ENCODE measurements at regions not wholly inside any gene's neighbourhood (a gene's known extent, or its start where the extent isn't known, plus 50 kb on each side); places are given as distances from the start of the nearest gene placed in this dataset.

DNA sequence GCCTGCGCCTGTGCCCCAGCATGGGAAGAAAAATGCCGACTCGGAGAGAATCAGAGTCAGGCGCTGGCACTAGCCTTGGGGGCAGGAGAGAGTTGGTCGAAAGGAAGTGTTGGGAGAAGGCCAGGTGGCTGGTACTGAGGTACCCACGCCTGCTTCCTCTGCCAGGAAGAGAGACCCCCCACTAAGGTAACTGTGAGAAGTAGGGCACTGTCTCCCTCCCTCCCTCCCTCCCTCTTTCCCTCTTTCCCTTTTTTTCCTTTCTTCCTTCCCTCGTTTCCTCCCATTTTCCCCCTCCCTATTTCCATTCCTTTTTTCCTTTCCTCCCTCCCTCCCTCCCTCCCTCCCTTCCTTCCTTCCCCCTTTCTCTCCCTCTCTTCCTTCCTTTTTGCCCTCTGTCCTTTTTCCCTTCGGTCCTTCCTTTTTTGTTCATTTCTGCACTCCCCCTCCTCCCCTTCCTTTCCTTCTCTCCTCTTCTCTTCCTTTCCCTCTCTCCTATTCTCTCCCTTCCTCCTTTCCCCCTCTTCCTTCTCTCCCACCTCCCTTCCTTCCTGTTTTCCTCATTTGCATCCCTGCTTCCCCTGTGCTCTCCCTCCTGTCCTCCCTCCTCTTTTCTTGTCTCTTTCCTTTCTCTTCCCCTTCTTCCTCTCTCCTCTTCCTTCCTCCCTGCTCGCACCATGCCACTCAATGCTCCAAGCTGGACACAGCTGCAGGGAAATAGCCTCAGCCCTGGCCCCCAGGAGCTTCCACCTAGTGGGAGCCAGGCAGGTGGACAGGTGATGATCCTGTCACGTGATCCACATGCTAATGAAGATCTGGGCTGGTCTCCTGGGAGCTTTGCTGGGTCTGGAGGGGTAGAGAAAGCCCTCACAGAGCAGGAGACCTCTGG is 148.0 kb downstream of the DHX35 start:
- peak; percentile 46 for DNase-seq

DNA sequence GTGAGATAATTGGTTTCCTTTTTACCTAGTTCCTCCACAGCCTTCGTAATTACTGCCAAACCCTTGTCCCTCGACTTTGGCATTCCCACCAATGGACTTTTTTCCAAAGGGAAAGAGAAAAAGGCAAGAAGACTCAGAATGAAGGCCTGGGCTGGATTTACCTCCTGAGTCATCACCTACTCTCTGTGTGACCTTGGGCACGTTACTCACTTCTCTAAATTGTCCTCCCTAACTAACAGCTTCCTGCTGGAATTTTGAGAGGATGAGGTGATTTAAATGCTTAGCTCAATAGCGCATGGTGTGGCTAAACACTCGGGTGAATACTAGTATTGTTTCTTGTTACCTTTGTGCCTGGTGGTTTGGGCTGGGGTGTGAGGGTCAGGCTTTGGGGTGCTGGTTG is 146.6 kb downstream of the DHX35 start:
- no peak for DNase-seq

DNA sequence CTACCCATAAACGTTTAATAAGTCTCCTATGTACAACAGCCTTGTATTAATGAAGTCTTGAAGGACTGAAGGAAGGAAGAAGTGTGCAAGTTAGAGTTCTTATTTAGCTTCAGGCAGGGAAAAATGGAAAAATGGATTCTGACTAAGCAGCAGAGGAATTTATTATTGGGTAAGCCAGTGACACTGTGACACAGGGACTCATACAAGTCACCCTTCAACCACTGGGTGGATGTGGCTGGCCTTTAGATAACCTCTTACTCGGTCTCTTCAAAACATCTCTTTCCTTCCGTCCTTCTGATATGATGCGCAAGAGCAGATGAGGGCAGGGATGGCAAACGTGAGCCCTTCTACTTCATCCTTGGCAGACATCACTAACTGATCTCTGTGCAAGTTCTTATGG is 145.6 kb downstream of the DHX35 start:
- DNase-seq = no peak

GRCh38 chr20:39106791-39107190 is 144.6 kb downstream of the DHX35 start:
- DNase-seq = no peak

DNA sequence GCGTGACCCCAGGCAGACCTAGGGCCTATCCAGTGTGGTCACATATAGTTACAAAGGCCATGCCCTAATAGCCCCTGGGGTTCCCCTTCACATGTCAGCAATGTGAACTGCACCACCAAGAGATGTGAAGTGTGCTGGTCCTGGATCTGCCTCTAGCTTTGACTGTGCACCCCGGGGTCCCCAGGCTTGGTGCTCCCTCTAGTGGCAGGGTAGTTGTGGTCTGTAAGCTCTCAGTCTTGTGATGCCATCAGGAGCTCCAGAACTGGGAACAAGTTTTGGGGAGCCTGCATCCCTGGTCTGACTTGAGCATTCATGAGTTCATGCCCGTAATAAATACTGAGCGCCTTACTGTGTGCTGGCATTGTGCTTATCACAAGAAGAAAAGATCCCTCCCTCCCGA is 143.4 kb downstream of the DHX35 start:
- DNase-seq = no peak

DNA sequence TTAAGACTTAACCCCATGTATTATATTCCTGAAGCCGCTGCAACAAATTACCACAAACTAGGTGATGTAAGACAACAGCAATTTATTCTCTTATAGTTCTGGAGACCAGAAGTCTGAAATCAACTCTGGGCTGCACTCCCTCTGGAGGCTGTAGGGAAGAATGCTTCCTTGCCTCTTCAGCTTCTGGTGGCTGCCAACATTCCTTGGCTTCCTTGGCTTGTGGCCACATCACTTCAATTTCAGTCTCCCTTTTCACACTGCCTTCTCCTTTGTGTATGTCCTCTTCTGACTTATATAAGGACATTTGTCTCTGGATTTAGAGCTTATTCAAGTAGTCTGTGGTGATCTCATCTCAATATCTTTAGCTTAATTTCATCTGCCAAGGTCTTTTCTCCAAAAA is 141.6 kb downstream of the DHX35 start:
- DNase-seq = no peak

DNA sequence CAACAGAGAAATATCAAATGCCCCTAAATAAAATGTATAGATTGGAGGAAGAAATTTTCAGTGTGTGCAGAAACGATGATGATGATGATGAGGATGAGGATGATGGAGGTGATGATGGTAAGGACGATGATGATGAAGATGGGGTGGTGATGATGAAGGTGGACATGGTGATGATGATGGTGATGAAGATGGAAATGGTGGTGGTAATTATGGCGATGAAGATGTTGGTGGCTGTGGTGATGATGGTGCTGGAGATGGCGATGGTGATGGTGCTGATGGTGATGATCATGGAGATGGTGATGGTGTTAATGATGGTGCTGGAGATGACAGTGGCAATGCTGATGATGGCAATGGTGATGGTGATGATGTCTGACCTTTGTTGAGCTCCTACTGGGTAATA is 141.2 kb downstream of the DHX35 start:
- DNase-seq = no peak

GRCh38 chr20:39101895-39102294 is 139.8 kb downstream of the DHX35 start:
- DNase-seq = no peak

GRCh38 chr20:39100691-39101090 is 138.5 kb downstream of the DHX35 start:
- DNase-seq = no peak

DNA sequence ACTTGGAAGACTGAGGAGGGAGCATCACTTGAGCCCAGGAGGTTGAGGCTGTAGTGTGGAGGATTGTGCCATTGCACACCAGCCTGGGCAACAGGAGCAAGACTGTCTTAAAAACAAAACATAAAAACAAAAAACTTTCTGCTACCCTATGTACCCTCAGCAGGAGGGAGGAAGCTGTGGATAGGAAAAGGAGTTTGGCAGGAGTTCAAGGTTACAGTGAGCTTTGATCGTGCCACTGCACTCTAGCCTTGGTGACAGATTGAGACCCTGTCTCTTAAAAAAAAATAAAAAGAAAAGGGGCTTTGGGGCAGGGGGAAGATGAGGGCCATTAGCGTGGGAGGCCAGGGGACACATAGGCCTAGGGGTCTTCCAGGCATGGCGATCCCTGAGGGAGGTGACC is 135.7 kb downstream of the DHX35 start:
- DNase-seq = no peak

- DNase-seq = no peak
These were observed 133.7 kb downstream of the DHX35 start for GRCh38 chr20:39095870-39096269.

DNA sequence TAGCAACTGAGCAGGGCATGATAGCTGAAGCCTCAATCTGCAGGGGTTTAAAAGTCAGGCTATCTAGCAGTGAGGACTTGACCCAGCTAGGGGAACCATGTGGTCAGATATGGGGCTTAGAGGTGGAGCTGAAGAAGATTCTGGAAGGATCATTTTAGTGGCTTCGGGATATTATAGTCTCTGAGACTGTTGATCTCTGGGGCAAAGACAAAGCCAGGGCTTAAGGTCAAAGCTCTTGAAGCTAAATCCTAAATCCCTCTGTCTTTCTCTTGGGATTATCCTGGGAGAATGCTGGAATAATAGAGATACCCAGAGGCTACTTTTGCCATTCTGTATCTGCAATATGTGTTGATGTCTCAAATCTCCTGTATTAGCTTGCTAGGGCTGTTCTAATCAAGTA is 132.2 kb downstream of the DHX35 start:
- no peak for DNase-seq

GRCh38 chr20:39092733-39093410 is 130.7 kb downstream of the DHX35 start:
- DNase-seq = no peak

GRCh38 chr20:39090906-39091305 is 128.8 kb downstream of the DHX35 start:
- DNase-seq = peak; percentile 95

DNA sequence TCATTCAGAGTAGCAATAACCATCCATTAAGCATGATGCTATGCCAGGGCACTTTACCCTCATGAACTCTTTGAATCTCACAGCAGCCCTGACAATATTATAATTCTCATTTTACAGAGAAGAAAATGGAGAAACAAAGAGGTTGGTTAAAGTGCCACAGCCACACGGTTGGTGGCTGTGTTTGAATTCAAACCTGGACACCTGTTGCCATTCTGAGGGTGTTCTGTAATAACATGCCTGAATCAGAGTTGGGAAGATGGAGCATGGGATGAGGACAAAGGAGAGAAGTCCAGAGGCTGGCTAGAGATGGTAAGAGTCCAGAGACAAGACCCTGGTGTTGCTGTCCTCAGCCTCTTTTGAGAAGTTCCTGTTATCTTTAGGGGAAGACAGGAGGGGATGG is 127.7 kb downstream of the DHX35 start:
- no peak for DNase-seq

All from NCI-H1417 treated with DMSO at 0.1 percent for 48 hours (cell line).